ENCODE measurements at regions not wholly inside any gene's neighbourhood (a gene's known extent, or its start where the extent isn't known, plus 50 kb on each side); places are given as distances from the start of the nearest gene placed in this dataset.

DNA sequence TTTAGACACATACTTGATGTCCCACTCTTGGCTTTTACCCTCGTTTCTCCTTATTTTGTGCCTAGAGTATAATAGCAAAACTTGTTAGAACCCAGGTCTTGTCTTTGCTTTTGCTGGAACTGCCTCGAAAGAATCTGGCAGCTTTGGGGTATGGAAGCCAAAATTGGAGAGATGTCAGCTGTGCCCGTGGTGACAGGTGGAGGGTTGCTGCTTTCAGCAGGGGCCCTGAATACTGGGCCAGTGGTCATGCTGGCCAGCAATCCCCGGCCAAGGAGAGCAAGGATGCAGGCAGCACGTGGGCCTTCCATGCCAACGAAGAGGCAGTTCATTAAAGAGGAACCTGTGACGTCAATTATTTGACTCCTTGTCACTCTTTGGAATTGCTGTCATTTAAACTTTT lies 181.1 kb downstream of the HIPK3 start:
- intact Hi-C loops (cut with micrococcal nuclease), result no loop called here
- Histone ChIP-seq H3K36me3 (replicated peaks in 1 of 2; ENCODE audit: control extremely low read depth in 1 of 2, control insufficient read depth in 1 of 2, extremely low read depth in 1 of 2, insufficient read depth in 2 of 2, low read length in 1 of 2) (no peaks in the 10 kb centered on the region), H3K4me2 (replicated peaks; ENCODE audit: low read depth, low read length, poor library complexity, severe bottlenecking) (no peak overlapping the region), H3K27ac (ENCODE audit: low read length in 2 of 2) (no peak overlapping the region), H3K4me1 (ENCODE audit: control insufficient read depth in 2 of 2, insufficient read depth in 2 of 2, low read length in 2 of 2) (no peaks in the 10 kb centered on the region), H3K9ac (ENCODE audit: low read length) (no peak overlapping the region), H3K9me3 (ENCODE audit: control extremely low read depth in 1 of 3, control insufficient read depth in 2 of 3, insufficient read depth in 1 of 3, low read length in 2 of 3) (peaks cover 0 to 5% (median 3%) of the 10 kb centered on the region in 3 donors), H3K4me3 (ENCODE audit: control extremely low read depth in 1 of 5, extremely low read depth in 1 of 5, insufficient read depth in 1 of 5, low read depth in 2 of 5, low read length in 4 of 5) (no peak overlapping the region), H2AFZ (ENCODE audit: insufficient read depth, low read depth, low read length, poor library complexity, severe bottlenecking) (no peak overlapping the region), H4K20me1 (ENCODE audit: control insufficient read depth, insufficient read depth, low read length, poor library complexity, severe bottlenecking) (no peaks in the 10 kb centered on the region), H3K79me2 (ENCODE audit: control insufficient read depth, insufficient read depth, low read length) (no peaks in the 10 kb centered on the region), H3K27me3 (replicated peaks in 1 of 4; ENCODE audit: control extremely low read depth in 1 of 4, control insufficient read depth in 3 of 4, insufficient read depth in 4 of 4, low read length in 3 of 4) (no peaks in the 10 kb centered on the region)
- TF ChIP-seq, protein P1, sequence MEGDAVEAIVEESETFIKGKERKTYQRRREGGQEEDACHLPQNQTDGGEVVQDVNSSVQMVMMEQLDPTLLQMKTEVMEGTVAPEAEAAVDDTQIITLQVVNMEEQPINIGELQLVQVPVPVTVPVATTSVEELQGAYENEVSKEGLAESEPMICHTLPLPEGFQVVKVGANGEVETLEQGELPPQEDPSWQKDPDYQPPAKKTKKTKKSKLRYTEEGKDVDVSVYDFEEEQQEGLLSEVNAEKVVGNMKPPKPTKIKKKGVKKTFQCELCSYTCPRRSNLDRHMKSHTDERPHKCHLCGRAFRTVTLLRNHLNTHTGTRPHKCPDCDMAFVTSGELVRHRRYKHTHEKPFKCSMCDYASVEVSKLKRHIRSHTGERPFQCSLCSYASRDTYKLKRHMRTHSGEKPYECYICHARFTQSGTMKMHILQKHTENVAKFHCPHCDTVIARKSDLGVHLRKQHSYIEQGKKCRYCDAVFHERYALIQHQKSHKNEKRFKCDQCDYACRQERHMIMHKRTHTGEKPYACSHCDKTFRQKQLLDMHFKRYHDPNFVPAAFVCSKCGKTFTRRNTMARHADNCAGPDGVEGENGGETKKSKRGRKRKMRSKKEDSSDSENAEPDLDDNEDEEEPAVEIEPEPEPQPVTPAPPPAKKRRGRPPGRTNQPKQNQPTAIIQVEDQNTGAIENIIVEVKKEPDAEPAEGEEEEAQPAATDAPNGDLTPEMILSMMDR (IDR thresholded peaks at IDR 0.05), result no peak
- no peak for TF ChIP-seq EZH2 (IDR thresholded peaks at IDR 0.05; ENCODE audit: borderline replicate concordance, insufficient read depth, low read depth, low read length, poor library complexity, severe bottlenecking)
- no peak for ATAC-seq (ENCODE audit: low read depth)
- ChIA-PET POLR2A (no interaction called here), CTCF (no interaction called here)
- DNase-seq, result no peak
- Mint-ChIP-seq H3K27ac (no peak overlapping the region), H3K4me3 (no peak overlapping the region), H3K9me3 (ENCODE audit: insufficient read depth) (peaks cover 2% of the 10 kb centered on the region), H3K4me1 (no peaks in the 10 kb centered on the region), H3K27me3 (peaks cover 2% of the 10 kb centered on the region)
- WGBS (ENCODE audit: insufficient coverage), result 91% methylated on average over 6 of the region's 7 CpGs

DNA sequence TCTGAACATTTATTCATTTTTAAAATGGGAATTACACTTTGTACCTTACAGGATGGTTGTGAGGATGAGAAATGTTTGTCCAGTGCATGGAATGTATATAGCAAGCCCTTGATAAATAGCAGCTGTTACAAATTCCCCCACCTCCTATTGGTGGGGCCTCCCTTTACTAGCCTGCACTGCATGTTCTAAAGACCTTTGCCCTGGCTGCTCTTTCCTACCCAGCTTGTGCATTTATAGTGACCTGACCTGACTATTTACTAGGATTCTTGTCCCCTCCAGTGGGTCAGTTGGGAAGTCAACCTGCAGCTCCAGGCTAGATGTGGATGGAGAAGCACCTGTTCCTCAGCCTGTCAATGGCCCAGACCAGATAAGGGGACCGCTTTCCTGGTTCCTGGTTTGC lies 180.3 kb downstream of the HIPK3 start:
- ChIA-PET CTCF (no interaction called here), POLR2A (no interaction called here)
- ATAC-seq (ENCODE audit: low read depth) (no peak), DNase-seq (no peak)
- WGBS (ENCODE audit: insufficient coverage), result 67% methylated on average over 1 of the region's 1 CpG
- Histone ChIP-seq H3K9me3 (ENCODE audit: control extremely low read depth in 1 of 3, control insufficient read depth in 2 of 3, insufficient read depth in 1 of 3, low read length in 2 of 3) (peaks cover 0 to 5% (median 3%) of the 10 kb centered on the region in 3 donors), H3K36me3 (replicated peaks in 1 of 2; ENCODE audit: control extremely low read depth in 1 of 2, control insufficient read depth in 1 of 2, extremely low read depth in 1 of 2, insufficient read depth in 2 of 2, low read length in 1 of 2) (no peaks in the 10 kb centered on the region), H3K27ac (ENCODE audit: low read length in 2 of 2) (no peak overlapping the region), H3K27me3 (replicated peaks in 1 of 4; ENCODE audit: control extremely low read depth in 1 of 4, control insufficient read depth in 3 of 4, insufficient read depth in 4 of 4, low read length in 3 of 4) (no peaks in the 10 kb centered on the region), H2AFZ (ENCODE audit: insufficient read depth, low read depth, low read length, poor library complexity, severe bottlenecking) (no peak overlapping the region), H3K4me2 (replicated peaks; ENCODE audit: low read depth, low read length, poor library complexity, severe bottlenecking) (no peak overlapping the region), H3K9ac (ENCODE audit: low read length) (no peak overlapping the region), H4K20me1 (ENCODE audit: control insufficient read depth, insufficient read depth, low read length, poor library complexity, severe bottlenecking) (no peaks in the 10 kb centered on the region), H3K4me1 (ENCODE audit: control insufficient read depth in 2 of 2, insufficient read depth in 2 of 2, low read length in 2 of 2) (no peaks in the 10 kb centered on the region), H3K79me2 (ENCODE audit: control insufficient read depth, insufficient read depth, low read length) (no peaks in the 10 kb centered on the region), H3K4me3 (ENCODE audit: control extremely low read depth in 1 of 5, extremely low read depth in 1 of 5, insufficient read depth in 1 of 5, low read depth in 2 of 5, low read length in 4 of 5) (no peak overlapping the region)
- intact Hi-C loops (cut with micrococcal nuclease), result no loop called here
- H3K27ac Mint-ChIP-seq, result no peak overlapping the region
- peaks cover 2% of the 10 kb centered on the region for H3K9me3 Mint-ChIP-seq (ENCODE audit: insufficient read depth)
- H3K4me3 Mint-ChIP-seq, result no peak overlapping the region
- H3K4me1 Mint-ChIP-seq, result no peaks in the 10 kb centered on the region
- TF ChIP-seq, protein P1 (IDR thresholded peaks at IDR 0.05), result no peak
- no peak for TF ChIP-seq EZH2 (IDR thresholded peaks at IDR 0.05; ENCODE audit: borderline replicate concordance, insufficient read depth, low read depth, low read length, poor library complexity, severe bottlenecking)
- H3K27me3 Mint-ChIP-seq, result peaks cover under 1% of the 10 kb centered on the region

All from B cell (primary cell).